OCI-LY7 (cell line): ENCODE measurements at regions not wholly inside any gene's neighbourhood (a gene's known extent, or its start where the extent isn't known, plus 50 kb on each side); places are given as distances from the start of the nearest gene placed in this dataset.

Experiments used
- EZH2phosphoT487 ChIP-seq: fragments of 200-600 bp; sonication (generic); IDR thresholded peaks from 2 replicates; pipeline ENCODE4 v1.6.1; 2018; ENCODE audit warnings: low read depth, borderline replicate concordance, mild to moderate bottlenecking, mixed run types, antibody characterized with exemption, low read length, moderate library complexity, mixed read lengths
- TF ChIP-seq, protein P1 (sequence below): fragments of 200-600 bp; sonication (generic); conservative IDR thresholded peaks from 2 replicates; pipeline ENCODE4 v1.5.1; 2014; ENCODE audit warnings: mild to moderate bottlenecking, antibody characterized with exemption, low read length, moderate library complexity, mixed read lengths

DNA sequence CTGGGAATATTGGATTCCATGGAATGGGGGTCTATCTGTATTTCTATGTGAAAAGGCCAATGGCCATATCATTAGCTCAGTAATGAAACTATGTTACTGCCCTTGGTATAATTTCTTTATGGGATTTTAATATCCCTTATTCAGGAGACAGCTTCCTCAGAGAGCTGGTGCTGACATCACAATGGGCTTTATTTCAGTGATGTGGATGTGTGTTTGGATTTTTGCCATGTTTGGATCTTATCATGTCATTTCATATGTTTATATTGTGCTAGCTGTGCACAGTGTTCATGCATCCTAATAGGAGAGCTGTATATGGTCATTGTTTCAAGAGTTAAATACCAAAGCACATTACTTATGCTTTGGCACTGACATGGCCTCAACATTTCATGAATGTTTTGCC lies 806.1 kb upstream of the MAP3K7 start:
- TF ChIP-seq, protein P1, sequence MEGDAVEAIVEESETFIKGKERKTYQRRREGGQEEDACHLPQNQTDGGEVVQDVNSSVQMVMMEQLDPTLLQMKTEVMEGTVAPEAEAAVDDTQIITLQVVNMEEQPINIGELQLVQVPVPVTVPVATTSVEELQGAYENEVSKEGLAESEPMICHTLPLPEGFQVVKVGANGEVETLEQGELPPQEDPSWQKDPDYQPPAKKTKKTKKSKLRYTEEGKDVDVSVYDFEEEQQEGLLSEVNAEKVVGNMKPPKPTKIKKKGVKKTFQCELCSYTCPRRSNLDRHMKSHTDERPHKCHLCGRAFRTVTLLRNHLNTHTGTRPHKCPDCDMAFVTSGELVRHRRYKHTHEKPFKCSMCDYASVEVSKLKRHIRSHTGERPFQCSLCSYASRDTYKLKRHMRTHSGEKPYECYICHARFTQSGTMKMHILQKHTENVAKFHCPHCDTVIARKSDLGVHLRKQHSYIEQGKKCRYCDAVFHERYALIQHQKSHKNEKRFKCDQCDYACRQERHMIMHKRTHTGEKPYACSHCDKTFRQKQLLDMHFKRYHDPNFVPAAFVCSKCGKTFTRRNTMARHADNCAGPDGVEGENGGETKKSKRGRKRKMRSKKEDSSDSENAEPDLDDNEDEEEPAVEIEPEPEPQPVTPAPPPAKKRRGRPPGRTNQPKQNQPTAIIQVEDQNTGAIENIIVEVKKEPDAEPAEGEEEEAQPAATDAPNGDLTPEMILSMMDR: no peak
- no peak for TF ChIP-seq EZH2phosphoT487
